SIG-M5 treated with dmso at 0.1 percent for 504 hours (cell line): ENCODE measurements at regions not wholly inside any gene's neighbourhood (a gene's known extent, or its start where the extent isn't known, plus 50 kb on each side); places are given as distances from the start of the nearest gene placed in this dataset.
"Not testable (repeated sequence)": the region's sequence is repeated elsewhere in the genome, so short reads cannot be mapped to it uniquely, and the experiment has no call there.

Experiments used
- DNase-seq: peaks from one replicate; lab custom pipeline; 2025; ENCODE audit not compliant: unreplicated experiment; lab: John Stamatoyannopoulos, UW

DNA sequence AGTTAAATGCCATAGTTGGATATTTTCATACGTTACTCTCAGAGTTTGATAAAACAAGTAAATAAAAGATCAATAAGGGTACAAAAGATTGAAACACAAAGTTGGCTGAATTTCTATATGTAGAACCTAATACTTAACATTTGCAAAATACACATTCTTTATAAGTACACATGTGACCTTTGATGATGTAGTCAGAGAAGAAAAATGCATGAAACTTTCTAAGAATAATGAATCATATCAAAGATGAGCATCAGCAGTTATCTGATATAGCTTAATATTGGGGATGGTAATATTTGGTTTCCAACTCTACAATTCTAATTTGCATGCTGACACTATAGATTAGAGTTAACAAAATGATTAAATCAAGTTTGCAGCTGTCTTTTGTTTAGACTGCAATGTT lies 188.0 kb upstream of the TGFBR2 start:
- DNase-seq: no peak

GRCh38 chr3:30421266-30421665 lies 185.1 kb upstream of the TGFBR2 start:
- DNase-seq: no peak

DNA sequence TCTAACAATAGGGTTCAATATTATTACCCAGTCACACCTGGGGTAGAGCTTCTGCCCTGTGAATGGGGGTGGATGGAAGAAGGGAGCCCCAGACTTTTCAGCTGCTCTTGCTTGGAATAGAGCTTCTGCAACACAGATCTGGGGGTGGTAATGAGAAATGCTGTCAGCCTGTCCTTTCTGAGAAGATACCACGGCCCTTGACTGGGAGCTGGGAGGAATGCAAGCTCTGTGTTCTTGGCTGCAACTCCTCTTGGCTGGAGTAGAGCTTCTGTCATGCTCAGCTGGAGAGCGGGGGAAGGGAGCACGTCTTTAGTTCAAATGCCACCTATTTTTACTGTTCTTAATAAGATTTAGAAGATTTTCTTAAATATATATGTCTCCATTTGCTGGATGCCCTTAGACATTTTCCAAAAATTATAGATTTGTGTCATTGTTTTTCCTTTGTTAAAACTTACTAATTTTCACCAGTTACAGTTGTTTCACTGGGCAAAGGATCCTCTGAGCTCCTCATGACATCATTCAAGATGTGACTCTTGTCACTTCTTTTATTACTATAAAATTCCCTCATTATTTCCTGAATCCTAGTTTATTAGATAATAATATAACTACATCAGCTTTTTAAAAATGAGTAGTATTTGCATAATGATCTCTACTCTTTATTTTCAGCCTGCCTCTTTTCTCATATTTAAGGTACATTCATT lies 180.0 kb upstream of the TGFBR2 start:
- DNase-seq: no peak

DNA sequence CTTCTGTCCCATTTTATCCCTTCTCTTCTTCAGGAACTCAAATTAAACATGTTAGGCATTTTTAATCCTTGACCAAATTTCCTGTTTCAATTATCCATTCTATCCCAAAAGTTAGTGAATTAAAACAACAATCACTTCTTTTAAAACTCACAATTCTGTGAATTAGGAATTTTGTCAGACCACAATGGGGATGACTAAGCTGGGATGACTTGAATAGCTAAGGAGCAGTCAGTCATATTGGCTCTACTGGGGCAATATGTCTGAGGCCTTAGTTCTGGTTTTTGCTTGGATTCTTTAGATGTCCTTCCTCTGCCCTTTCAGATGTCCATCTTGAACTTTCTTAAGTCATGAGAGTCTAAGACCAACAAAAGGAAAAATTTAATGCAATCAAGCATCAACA lies 178.2 kb upstream of the TGFBR2 start:
- no peak for DNase-seq

GRCh38 chr3:30435861-30436331 lies 170.5 kb upstream of the TGFBR2 start:
- DNase-seq: no peak

DNA sequence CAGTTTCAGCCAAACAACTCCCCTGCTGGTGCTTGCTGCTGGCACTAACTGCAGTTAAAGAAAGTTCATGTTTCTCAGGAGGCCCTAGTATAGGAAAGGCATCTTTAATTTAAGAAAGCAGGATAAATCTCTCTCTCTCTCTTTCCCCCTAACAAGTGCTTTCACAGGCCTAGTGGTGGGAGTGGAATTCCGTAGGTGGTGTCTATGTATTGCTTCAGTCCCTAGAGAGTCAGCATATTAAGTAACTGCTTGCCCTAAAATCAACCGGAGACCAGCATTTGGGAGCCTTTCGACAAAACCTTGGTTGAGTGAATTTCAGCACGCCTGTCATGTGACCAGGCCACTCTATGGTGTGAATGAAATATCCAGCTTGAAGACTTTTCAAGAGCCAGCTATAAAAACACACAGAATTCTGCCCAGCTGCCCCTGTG lies 169.2 kb upstream of the TGFBR2 start:
- no peak for DNase-seq

DNA sequence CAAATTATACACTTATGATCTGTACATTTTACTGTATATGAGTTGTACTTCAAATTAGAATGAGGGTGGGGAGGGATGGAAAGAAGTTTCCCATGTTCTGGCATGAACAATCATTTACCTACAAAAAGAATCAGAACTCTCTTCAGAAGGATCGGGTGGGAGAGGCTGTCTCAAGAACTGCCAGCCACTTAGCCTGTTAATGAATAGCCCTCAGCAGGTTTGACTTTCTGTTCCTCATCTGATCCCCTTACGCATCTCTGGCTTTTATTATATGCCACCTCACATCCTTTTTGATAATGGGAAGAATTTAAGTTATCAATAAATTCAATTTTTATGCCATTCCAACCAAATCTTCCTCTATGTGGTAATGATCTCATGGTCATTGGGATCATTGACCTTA lies 168.3 kb upstream of the TGFBR2 start:
- no peak for DNase-seq

DNA sequence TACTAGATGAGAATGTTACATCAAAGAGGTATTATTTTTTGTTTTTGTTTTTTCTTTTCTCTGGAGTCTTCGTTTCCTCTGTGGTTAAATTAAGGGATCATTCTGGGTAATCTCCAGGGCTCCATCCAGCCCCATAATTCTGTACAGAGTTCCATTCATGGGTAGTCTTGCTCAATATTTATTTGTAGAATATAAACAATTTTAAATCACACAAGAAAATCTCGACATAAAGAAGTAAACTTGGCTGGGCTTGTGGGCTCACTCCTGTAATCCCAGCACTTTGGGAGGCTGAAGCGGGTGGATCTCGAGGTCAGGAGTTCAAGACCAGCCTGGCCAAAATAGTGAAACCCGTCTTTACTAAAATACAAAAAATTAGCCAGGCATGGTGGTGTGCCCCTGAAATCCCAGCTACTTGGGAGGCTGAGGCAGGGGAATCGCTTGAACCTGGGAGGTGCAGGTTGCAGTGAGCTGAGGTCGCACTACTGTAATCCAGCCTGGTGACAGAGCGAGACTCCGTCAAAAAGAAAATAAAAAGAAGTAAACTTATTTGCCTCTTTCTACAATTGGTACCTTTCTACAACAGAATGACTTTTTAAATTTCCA lies 166.8 kb upstream of the TGFBR2 start:
- DNase-seq: no peak

- no peak for DNase-seq
Measured at GRCh38 chr3:30440147-30440604, 166.2 kb upstream of the TGFBR2 start.

- DNase-seq: no peak
Measured at GRCh38 chr3:30440880-30441279, 165.5 kb upstream of the TGFBR2 start.

DNA sequence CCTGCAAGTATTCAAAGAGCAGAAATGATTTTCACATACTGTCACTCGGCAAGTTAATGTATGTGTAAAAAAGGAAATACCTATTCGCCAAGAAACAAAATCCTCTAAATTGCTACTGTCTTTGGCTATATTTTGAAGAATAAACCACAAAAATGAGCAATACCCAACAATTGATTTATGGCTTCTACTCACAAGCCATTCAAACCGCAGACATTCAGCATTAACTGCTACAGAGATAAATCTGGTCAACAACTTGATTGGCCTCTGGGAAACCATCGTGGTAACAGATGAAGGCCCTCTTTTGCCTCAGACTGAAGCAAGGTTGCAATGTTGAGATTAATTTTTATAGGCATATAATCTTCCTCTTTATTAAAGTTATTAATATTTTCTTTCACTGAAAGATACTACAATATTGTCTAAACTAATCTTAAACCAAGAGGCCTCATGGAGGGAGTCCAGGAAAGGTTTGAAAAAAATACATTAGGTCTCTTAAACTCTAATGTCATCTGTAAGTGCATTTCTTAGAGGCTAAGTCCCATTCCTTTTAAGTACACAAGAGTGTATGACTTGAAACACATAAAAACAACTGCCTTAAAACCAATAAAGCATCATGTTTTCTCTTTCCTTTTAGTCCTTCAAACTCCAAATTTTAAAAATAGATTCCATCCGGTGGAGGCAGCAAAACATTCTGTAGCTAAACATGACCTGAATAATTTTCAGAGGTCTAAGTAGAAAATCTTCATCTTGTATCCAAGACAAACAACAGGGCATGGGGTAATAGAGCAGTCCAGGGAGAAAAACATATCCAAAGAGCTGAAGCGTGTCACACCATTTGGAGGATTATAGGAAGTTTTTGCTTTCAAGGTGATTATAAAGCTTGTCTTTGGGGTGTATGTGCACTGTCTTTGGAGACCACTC lies 162.4 kb upstream of the TGFBR2 start:
- DNase-seq: no peak

- DNase-seq: no peak
Measured at GRCh38 chr3:30448450-30449289, 157.7 kb upstream of the TGFBR2 start.

GRCh38 chr3:30449290-30449632 lies 157.1 kb upstream of the TGFBR2 start:
- no peak for DNase-seq

GRCh38 chr3:30452446-30452845 lies 154.0 kb upstream of the TGFBR2 start:
- DNase-seq: no peak

GRCh38 chr3:30453360-30454039 lies 152.9 kb upstream of the TGFBR2 start:
- DNase-seq: no peak

DNA sequence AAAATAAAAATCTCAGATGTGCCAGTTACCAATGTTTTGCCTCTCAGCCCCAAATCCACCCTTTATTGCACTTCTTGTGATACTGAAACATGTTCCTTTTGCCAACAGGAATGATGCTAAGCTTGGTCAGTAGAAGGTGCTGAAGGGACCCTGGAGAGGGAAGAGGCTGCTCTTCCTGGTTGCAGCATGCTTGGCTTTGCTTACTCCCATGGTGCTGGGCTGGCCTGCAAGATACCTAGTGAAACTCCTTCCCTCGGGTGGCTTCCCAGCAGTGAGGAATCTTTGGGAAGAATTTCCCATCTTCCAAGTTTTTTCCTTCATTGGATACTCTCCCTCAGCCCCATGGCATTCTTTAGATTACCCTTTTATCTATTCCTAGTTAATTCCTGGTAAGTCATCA lies 151.8 kb upstream of the TGFBR2 start:
- no peak for DNase-seq

DNA sequence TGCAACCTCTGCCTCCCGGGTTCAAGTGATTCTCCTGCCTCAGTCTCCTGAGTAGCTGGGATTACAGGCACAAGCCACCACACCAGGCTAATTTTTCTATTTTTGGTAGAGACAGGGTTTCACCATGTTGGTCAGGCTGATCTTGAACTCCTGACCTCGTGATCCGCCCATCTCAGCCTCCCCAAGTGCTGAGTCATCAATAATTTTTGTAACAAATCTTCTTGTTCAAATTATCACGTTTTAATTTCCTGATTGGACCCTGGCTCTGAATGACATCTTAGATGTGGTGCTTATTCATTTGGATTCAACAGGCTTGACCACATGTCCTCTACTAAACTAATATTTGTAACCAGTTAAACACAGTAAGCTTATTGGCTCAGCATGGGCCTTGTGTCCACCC lies 151.3 kb upstream of the TGFBR2 start:
- DNase-seq: not testable (repeated sequence)

GRCh38 chr3:30455840-30456239 lies 150.6 kb upstream of the TGFBR2 start:
- DNase-seq: no peak

DNA sequence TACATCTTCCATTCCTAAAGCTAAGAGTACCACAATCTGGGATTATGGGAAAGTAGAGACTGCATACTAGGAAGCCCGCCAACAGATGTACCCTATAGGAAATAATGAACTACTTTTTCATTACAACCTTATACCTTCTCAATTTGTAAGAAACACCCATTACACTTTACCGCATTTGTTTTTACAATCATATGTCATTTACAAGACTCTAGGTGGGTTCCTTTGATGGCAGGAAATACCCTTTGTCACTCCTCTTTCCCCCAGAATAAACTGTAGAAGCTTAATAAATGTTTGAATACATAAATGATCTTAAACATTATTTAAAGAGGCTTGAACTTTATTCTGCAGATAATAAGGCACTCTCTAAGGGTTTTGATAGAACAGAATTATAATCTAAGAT lies 150.1 kb upstream of the TGFBR2 start:
- DNase-seq: no peak

DNA sequence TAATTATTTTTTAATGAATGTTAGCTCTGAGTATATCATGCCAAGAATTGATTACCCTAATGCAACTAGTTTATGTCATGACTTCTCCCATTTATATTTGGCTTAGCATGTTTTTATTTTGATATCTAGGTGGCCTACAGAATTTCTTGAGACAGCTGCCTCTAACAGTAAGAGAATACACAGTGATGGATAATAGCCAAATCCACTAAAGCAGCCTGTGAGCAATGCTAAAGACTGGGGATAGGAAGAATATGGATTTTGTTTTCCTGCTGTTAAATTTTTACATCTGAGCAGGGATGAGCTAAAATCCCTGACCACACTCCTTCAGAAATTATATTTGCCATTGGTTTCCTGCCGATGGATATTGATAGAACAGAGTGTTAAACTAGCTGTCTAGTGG lies 149.3 kb upstream of the TGFBR2 start:
- DNase-seq: no peak
